Small intestine (tissue), 7 donors: ENCODE measurements at regions not wholly inside any gene's neighbourhood (a gene's known extent, or its start where the extent isn't known, plus 50 kb on each side); places are given as distances from the start of the nearest gene placed in this dataset.

Experiments used
- DNase-seq, 2 donors: peaks; one replicate each; pipeline versions ENCODE4 v3.0.0 to v3.0.0-alpha.2; 2013
- FAIRE-seq: peaks from 2 replicates; lab custom pipeline; 2012; peaks lifted over from hg19 to GRCh38; lab: Jason Lieb, UNC
- H3K27ac ChIP-seq, 3 donors: one replicate each; pipeline ENCODE4 v1.5.1; 2013; ENCODE audit warnings: low read length in 2 of 3, mild to moderate bottlenecking in 2 of 3, control low read depth in 1 of 3, inconsistent platforms in 1 of 3, low read depth in 1 of 3, moderate library complexity in 1 of 3
- H3K27me3 ChIP-seq, 3 donors: one replicate each; pipeline ENCODE4 v1.6.1; 2013; ENCODE audit warnings: low read length in 3 of 3, inconsistent platforms in 1 of 3; ENCODE audit not compliant: control insufficient read depth in 3 of 3, insufficient read depth in 3 of 3
- H3K36me3 ChIP-seq, 3 donors: one replicate each; pipeline ENCODE4 v1.6.1; 2013; ENCODE audit warnings: low read length in 3 of 3, inconsistent platforms in 1 of 3, low read depth in 1 of 3, mild to moderate bottlenecking in 1 of 3, moderate library complexity in 1 of 3; ENCODE audit not compliant: control insufficient read depth in 3 of 3, insufficient read depth in 2 of 3
- H3K4me1 ChIP-seq, 3 donors: one replicate each; pipeline ENCODE4 v1.6.1; 2013; ENCODE audit warnings: low read length in 2 of 3, inconsistent platforms in 1 of 3, low read depth in 1 of 3, mild to moderate bottlenecking in 1 of 3, moderate library complexity in 1 of 3; ENCODE audit not compliant: control insufficient read depth in 3 of 3, insufficient read depth in 2 of 3
- H3K4me3 ChIP-seq, 3 donors: one replicate each; pipeline ENCODE4 v1.5.1; 2013; ENCODE audit warnings: low read length in 3 of 3, control low read depth in 1 of 3, inconsistent platforms in 1 of 3, low read depth in 1 of 3, mild to moderate bottlenecking in 1 of 3, moderate library complexity in 1 of 3
- H3K9me3 ChIP-seq, 2 donors: one replicate each; pipeline ENCODE4 v1.6.1; 2013; ENCODE audit warnings: low read depth in 1 of 2, low read length in 1 of 2; ENCODE audit not compliant: control insufficient read depth in 2 of 2, insufficient read depth in 1 of 2
- WGBS, 3 donors: extraction: QIAGEN DNeasy Blood & Tissue Kit; methylation state at CpG; one replicate each; pipeline ENCODE4 v1.1.7; 2013; 5-methylcytosine and 5-hydroxymethylcytosine counted together
- donor health status: healthy with polysubstance abuse.
- donor health status: control.
- donor health status: control.
- donor health status: Bipolar disorder and iron deficiency.
- donor health status: healthy.

DNA sequence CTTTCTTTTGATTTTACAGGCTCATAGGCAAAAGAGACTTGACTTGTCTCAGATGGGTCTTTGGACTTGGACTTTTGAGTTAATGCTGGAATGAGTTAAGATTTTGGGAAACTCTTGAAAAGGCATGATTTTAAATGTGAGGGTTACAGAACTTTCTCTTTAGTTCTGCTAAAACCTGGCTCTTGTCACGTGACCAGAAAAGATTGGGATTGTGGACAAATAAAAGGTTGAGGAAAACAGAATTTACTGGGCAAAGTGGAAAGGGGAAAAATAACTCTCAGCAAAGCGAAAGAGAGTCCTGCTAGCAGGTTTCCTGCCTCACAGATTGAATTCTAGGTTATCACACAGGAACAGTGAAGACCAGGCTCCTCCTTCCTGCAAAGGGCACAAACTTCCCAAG lies 114.0 kb downstream of the SPANXN4 start:
- no peaks in the 10 kb centered on the region for H3K4me1 ChIP-seq
- no peak overlapping the region for H3K4me3 ChIP-seq
- H3K27ac ChIP-seq = no peak overlapping the region
- DNase-seq (no peak), FAIRE-seq (no peak)
- no peaks in the 10 kb centered on the region for H3K27me3 ChIP-seq
- WGBS, 3 donors = 38 to 63% (median 61%) methylated on average over 2 of the region's 2 CpGs
- H3K9me3 ChIP-seq = peaks cover 0 to 6% of the 10 kb centered on the region in 2 donors
- H3K36me3 ChIP-seq = no peaks in the 10 kb centered on the region

DNA sequence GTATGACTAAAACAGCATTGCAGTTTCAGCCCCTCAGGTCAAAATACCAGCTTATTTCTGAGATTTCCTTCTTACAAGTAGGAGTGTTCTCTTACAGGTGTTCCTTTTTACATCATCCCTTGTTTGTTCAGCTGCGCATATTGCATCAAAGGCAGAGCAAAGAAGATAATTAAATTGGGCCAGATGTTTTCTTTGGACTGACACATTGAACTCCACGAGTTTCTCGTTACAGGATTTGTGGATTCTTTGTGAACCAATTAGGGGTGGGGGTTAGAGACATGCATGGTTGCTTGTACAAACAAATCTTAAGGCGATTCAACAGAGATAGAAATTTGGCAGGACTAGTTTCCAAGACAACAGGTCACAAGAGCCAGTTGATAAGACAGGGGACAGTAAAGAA lies 95.7 kb downstream of the SPANXN4 start:
- no peaks in the 10 kb centered on the region for H3K36me3 ChIP-seq
- DNase-seq = peak in 1 of 2 donors; percentile 0
- H3K4me1 ChIP-seq = no peaks in the 10 kb centered on the region
- FAIRE-seq = no peak
- H3K9me3 ChIP-seq = peaks cover 0 to 3% of the 10 kb centered on the region in 2 donors
- H3K27me3 ChIP-seq = no peaks in the 10 kb centered on the region
- H3K4me3 ChIP-seq = no peak overlapping the region
- 20 to 34% (median 23%) methylated on average over 4 of the region's 4 CpGs for WGBS, 3 donors
- H3K27ac ChIP-seq = no peak overlapping the region

DNA sequence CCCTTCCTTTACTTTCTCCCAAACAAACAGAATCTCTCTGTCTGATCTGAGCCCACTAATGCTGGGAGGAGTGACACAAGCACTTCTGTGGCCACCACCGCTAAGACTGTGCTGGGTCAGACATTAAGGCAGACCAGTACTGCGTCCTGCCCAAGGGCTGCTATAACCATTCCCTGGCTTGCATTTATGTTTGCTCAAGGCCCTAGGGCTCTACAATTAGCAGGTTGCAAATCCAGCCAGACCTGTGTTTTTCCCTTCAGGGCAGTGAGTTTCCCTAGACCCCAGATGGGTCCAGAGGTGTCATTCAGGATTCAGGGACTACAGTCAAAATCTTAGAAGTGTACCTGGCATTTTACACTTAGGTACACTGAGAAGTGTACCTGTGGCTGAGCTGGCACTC lies 89.7 kb downstream of the SPANXN4 start:
- peaks cover 0 to 3% of the 10 kb centered on the region in 2 donors for H3K9me3 ChIP-seq
- H3K4me3 ChIP-seq = no peak overlapping the region
- H3K27ac ChIP-seq = no peak overlapping the region
- 94 to 100% (median 96%) methylated on average over 2 of the region's 2 CpGs for WGBS, 3 donors
- H3K4me1 ChIP-seq = no peaks in the 10 kb centered on the region
- no peaks in the 10 kb centered on the region for H3K36me3 ChIP-seq
- DNase-seq (no peak), FAIRE-seq (no peak)
- no peaks in the 10 kb centered on the region for H3K27me3 ChIP-seq

DNA sequence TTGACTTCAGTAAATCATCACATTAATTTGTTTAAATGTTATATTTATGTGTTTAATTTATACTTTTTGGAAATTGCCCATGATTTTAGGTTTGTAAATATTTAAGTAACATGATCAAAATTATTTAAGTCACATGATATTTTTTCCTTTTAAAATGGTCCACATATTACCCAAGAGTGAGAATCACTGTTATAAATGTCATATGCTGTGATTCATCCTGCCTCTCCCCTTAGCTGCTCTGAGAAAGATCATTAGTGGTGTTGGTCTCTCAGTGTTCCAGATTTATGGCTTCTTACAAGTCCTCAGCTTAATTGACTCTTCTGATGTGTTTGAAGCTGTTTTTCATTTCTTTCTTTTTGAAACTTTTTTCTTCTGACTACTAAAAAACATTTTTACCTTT lies 70.1 kb downstream of the SPANXN4 start:
- H3K27ac ChIP-seq = no peak overlapping the region
- H3K36me3 ChIP-seq = no peaks in the 10 kb centered on the region
- no peaks in the 10 kb centered on the region for H3K4me1 ChIP-seq
- H3K4me3 ChIP-seq = no peak overlapping the region
- FAIRE-seq = no peak
- no peaks in the 10 kb centered on the region for H3K9me3 ChIP-seq
- H3K27me3 ChIP-seq = no peaks in the 10 kb centered on the region
- DNase-seq = no peak

DNA sequence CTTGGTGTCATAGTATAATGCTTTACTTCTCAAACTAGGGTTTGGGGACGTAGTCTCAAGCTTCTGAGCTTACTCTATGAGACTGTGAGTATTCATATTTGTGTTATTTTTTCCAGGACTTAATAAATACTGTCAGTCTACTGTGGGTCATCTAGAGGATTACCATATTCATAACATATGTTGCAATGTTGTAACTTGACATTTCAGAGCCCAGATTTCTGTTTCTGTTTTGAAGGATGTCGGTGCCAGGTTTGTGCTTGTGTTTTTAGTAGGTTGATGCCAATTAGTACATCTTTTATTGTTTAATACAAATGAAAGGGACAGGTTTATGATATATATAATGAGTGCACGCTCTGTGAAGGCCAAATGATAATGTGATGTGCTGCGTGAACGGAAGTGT lies 69.6 kb downstream of the SPANXN4 start:
- no peak for DNase-seq
- WGBS, 3 donors = 50 to 57% (median 52%) methylated on average over 5 of the region's 5 CpGs
- no peak overlapping the region for H3K4me3 ChIP-seq
- no peaks in the 10 kb centered on the region for H3K27me3 ChIP-seq
- H3K36me3 ChIP-seq = no peaks in the 10 kb centered on the region
- no peak overlapping the region for H3K27ac ChIP-seq
- no peaks in the 10 kb centered on the region for H3K9me3 ChIP-seq
- H3K4me1 ChIP-seq = no peaks in the 10 kb centered on the region
- peak; percentile 30 for FAIRE-seq

DNA sequence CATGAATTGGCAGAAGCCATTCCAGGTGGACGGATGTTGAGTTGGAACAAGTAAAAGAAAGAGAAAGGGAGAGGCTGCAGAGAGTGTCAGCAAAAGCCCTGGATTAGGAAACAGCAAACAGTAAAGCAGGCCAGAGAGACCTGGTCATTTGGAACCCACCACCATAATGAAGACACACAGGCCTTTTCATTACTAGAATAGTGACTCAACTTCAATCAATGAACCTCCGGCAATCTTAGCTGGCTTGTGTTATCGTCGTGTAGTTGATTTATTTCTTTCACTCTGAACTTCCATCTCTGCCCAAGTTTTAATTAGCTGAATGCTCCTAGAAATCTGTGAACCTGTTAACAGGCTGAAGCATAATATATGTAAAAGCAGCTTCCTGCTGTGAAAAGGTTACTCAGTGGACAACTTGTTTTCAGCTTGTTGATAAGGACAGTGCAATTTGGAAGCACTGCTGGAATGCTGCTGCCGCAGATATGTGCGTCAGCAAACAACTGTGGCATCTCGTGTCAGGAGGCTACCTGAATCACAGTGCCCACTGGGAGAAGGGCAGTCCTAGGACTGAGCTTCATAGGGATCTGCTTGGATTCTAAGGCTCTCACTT lies 68.8 kb downstream of the SPANXN4 start:
- Histone ChIP-seq H3K27ac (no peak overlapping the region), H3K36me3 (no peaks in the 10 kb centered on the region), H3K27me3 (no peaks in the 10 kb centered on the region), H3K4me3 (no peak overlapping the region), H3K9me3 (no peaks in the 10 kb centered on the region), H3K4me1 (no peaks in the 10 kb centered on the region)
- FAIRE-seq = no peak
- WGBS, 3 donors = 38 to 75% (median 62%) methylated on average over 7 of the region's 7 CpGs
- no peak for DNase-seq
